CD4-positive, alpha-beta memory T cell (primary cell): ENCODE measurements at regions not wholly inside any gene's neighbourhood (a gene's known extent, or its start where the extent isn't known, plus 50 kb on each side); places are given as distances from the start of the nearest gene placed in this dataset.

Experiments used
- CTCF ChIA-PET: fragments of 350-600 bp; sonication (Branson Sonifier 250); formaldehyde crosslinking; loops from one replicate; lab custom pipeline; 2021; ENCODE audit warnings: inconsistent platforms; ENCODE audit not compliant: partially characterized antibody; lab: Charles Lee
- POLR2A ChIA-PET: fragments of 350-600 bp; sonication (Branson Sonifier 250); formaldehyde crosslinking; loops from one replicate; lab custom pipeline; 2021; ENCODE audit not compliant: partially characterized antibody; lab: Charles Lee
- DNase-seq, 5 donors: peaks; one replicate each; pipeline versions ENCODE4 v3.0.0 to v3.0.0-alpha.2; 2020 to 2022; ENCODE audit warnings: mixed read lengths in 1 of 5
- H3K27ac ChIP-seq: one replicate; pipeline ENCODE4 v1.7.0; 2013; ENCODE audit warnings: low read depth, low read length
- H3K27me3 ChIP-seq: 2 replicates; pipeline ENCODE4 v1.7.0; 2013; ENCODE audit warnings: mild to moderate bottlenecking, low read length, moderate library complexity; ENCODE audit not compliant: insufficient read depth
- H3K36me3 ChIP-seq: 2 replicates; pipeline ENCODE4 v1.7.0; 2013; ENCODE audit warnings: mild to moderate bottlenecking, low read length, moderate library complexity; ENCODE audit not compliant: insufficient read depth
- H3K4me1 ChIP-seq: 2 replicates; pipeline ENCODE4 v1.7.0; 2013; ENCODE audit warnings: mild to moderate bottlenecking, low read length, moderate library complexity; ENCODE audit not compliant: insufficient read depth
- H3K4me3 ChIP-seq, 2 donors: one replicate each; pipeline ENCODE4 v1.7.0; 2013; ENCODE audit warnings: low read length in 2 of 2, mild to moderate bottlenecking in 1 of 2
- H3K9me3 ChIP-seq, 2 donors: one replicate each; pipeline ENCODE4 v1.7.0; 2013; ENCODE audit warnings: low read length in 2 of 2, control low read depth in 1 of 2; ENCODE audit not compliant: control insufficient read depth in 1 of 2
- H3K27ac Mint-ChIP-seq, 7 donors: one replicate each; pipeline ENCODE4 v1.8.0; 2020 to 2021; ENCODE audit warnings: mixed read lengths in 7 of 7, mild to moderate bottlenecking in 6 of 7, inconsistent platforms in 3 of 7, moderate library complexity in 3 of 7
- H3K27me3 Mint-ChIP-seq, 2 donors: one replicate each; pipeline ENCODE4 v1.8.0; 2020 to 2021; ENCODE audit warnings: mixed read lengths in 2 of 2
- H3K36me3 Mint-ChIP-seq, 2 donors: one replicate each; pipeline ENCODE4 v1.8.0; 2020 to 2021; ENCODE audit warnings: mixed read lengths in 2 of 2, inconsistent platforms in 1 of 2, mild to moderate bottlenecking in 1 of 2
- H3K4me1 Mint-ChIP-seq, 4 donors: one replicate each; pipeline ENCODE4 v1.8.0; 2020 to 2021; ENCODE audit warnings: mixed read lengths in 4 of 4, mild to moderate bottlenecking in 1 of 4
- H3K4me3 Mint-ChIP-seq, 8 donors: one replicate each; pipeline ENCODE4 v1.8.0; 2020 to 2021; ENCODE audit warnings: mixed read lengths in 8 of 8, mild to moderate bottlenecking in 7 of 8, moderate library complexity in 6 of 8, inconsistent platforms in 3 of 8
- H3K9me3 Mint-ChIP-seq, 8 donors: one replicate each; pipeline ENCODE4 v1.8.0; 2020 to 2021; ENCODE audit warnings: mixed read lengths in 8 of 8, mild to moderate bottlenecking in 5 of 8, inconsistent platforms in 3 of 8, moderate library complexity in 1 of 8
- intact Hi-C: fragments of 100-400 bp; cut with micrococcal nuclease; formaldehyde crosslinking; loops from one replicate; pipeline ENCODE4 v1.15.1; 2023

DNA sequence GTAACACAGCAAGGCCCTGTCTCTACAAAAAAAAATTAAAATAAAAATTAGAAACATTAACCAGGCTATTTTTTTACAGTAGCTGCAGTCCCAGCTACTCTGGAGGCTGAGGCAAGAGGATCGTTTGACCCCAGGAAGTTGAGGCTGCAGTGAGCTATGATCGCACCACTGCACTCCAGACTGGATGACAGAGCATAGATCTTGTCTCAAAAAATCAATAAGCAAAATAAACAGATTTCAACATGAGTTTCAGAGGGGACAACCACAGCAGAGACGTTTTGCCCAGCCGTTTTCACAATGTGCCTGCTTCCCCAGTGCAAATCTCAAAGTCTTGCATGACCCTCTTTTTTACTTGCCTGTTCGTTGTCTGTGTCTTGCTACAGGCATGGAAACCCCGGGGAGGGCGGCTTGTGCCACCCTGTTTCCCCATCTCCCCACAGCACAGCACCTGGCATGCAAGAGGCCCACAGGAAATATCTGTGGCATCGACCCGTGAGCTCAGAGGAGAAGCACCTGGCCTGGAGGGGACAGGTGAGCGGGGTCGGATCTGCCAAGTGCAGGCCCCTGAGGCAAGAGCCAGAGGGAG, 222.0 kb upstream of the ZNF507 start:
- H3K27me3 ChIP-seq, result no peaks in the 10 kb centered on the region
- H3K4me3 Mint-ChIP-seq, result no peak overlapping the region
- no peaks in the 10 kb centered on the region for H3K36me3 Mint-ChIP-seq
- no peaks in the 10 kb centered on the region for H3K4me1 ChIP-seq
- H3K9me3 Mint-ChIP-seq, result peaks cover 0 to 11% (median 4%) of the 10 kb centered on the region in 8 donors
- peaks cover 1 to 8% of the 10 kb centered on the region in 2 donors for H3K27me3 Mint-ChIP-seq
- no peaks in the 10 kb centered on the region for H3K4me1 Mint-ChIP-seq
- intact Hi-C loops, result no loop called here
- H3K4me3 ChIP-seq, result no peak overlapping the region
- ChIA-PET CTCF (no interaction called here), POLR2A (no interaction called here)
- H3K27ac ChIP-seq, result no peak overlapping the region
- no peaks in the 10 kb centered on the region for H3K9me3 ChIP-seq
- DNase-seq, result no peak
- no peaks in the 10 kb centered on the region for H3K36me3 ChIP-seq
- H3K27ac Mint-ChIP-seq, result no peak overlapping the region

DNA sequence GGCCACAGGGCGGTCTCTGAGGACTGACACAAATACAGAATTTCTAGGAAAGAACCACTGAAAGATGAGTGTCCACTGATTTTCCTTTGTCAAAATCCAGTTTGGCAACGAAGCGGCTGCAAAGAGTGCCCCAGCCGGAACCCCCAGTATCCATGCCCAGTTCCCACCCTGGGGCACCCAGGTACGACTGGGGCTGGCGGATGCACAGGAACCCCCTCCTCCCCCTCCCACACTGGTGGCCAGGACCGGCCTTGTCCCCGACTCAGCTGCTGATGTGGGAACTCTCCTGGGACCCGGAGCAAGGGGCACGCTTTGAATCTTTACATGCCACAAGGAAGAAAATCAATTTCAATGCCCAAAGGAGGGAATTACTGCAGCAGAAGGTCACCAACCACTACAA, 220.8 kb upstream of the ZNF507 start:
- no peak overlapping the region for H3K27ac ChIP-seq
- H3K36me3 ChIP-seq, result no peaks in the 10 kb centered on the region
- no peaks in the 10 kb centered on the region for H3K27me3 ChIP-seq
- H3K4me1 ChIP-seq, result no peaks in the 10 kb centered on the region
- POLR2A ChIA-PET, result no interaction called here
- Mint-ChIP-seq H3K4me1 (no peaks in the 10 kb centered on the region), H3K36me3 (no peaks in the 10 kb centered on the region), H3K27ac (no peak overlapping the region), H3K27me3 (peaks cover 1 to 8% of the 10 kb centered on the region in 2 donors), H3K4me3 (no peak overlapping the region), H3K9me3 (peaks cover 0 to 7% (median 2%) of the 10 kb centered on the region in 8 donors)
- intact Hi-C loops, result no loop called here
- CTCF ChIA-PET, result no interaction called here
- no peak overlapping the region for H3K4me3 ChIP-seq
- DNase-seq, result no peak
- H3K9me3 ChIP-seq, result no peaks in the 10 kb centered on the region

DNA sequence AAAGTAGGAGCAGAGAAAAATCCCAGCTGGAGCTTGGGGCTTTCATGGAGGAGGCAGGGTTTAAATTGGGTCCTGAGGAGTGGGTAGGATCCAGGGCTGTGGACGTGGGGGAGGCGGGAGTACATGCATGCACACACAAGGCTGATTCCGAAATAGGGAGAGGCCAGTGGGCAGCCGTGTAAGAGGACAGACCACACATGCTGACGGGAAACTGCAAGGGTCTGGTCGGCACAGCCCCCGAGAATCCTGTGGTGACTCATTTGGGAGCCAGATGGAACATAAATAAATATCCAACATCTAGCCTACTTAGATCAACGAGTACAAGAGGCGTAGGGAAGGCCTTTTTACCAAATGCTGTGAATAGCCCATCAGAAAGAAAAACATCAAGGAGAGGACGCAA, 216.3 kb upstream of the ZNF507 start:
- Mint-ChIP-seq H3K27ac (no peak overlapping the region), H3K4me3 (no peak overlapping the region), H3K36me3 (no peaks in the 10 kb centered on the region), H3K9me3 (peaks cover 0 to 11% (median 0%) of the 10 kb centered on the region in 8 donors), H3K4me1 (no peaks in the 10 kb centered on the region), H3K27me3 (peaks cover 6 to 10% of the 10 kb centered on the region in 2 donors)
- H3K4me1 ChIP-seq, result no peaks in the 10 kb centered on the region
- H3K9me3 ChIP-seq, result no peaks in the 10 kb centered on the region
- no peak for DNase-seq
- H3K36me3 ChIP-seq, result no peaks in the 10 kb centered on the region
- intact Hi-C loops, result no loop called here
- ChIA-PET POLR2A (no interaction called here), CTCF (no interaction called here)
- no peak overlapping the region for H3K4me3 ChIP-seq
- no peak overlapping the region for H3K27ac ChIP-seq
- no peaks in the 10 kb centered on the region for H3K27me3 ChIP-seq

DNA sequence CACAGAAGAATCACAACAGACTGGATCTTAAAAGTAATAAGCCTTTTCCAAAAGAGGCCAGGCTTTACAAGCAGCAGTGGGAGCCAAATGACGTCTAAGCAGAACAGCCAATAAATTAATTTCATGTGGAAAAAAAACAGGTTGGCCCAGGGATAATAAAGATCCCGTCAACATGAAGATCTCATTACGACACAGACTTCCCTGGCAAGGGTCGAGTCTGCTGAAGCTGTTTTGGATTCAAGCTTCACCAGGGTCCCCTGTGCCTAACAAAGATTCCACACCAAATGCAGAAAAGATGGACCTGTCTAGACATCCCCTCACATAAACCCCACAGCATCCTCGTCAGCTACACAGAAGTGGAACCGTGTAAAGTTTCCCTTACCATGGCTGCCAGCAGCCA, 215.1 kb upstream of the ZNF507 start:
- peaks cover 6 to 10% of the 10 kb centered on the region in 2 donors for H3K27me3 Mint-ChIP-seq
- DNase-seq, result no peak
- Histone ChIP-seq H3K27ac (no peak overlapping the region), H3K4me1 (no peaks in the 10 kb centered on the region), H3K27me3 (no peaks in the 10 kb centered on the region), H3K4me3 (no peak overlapping the region), H3K36me3 (no peaks in the 10 kb centered on the region), H3K9me3 (no peaks in the 10 kb centered on the region)
- no peak overlapping the region for H3K27ac Mint-ChIP-seq
- no peaks in the 10 kb centered on the region for H3K36me3 Mint-ChIP-seq
- intact Hi-C loops, result no loop called here
- no peaks in the 10 kb centered on the region for H3K4me1 Mint-ChIP-seq
- H3K9me3 Mint-ChIP-seq, result peaks cover 0 to 11% (median 0%) of the 10 kb centered on the region in 8 donors
- no peak overlapping the region for H3K4me3 Mint-ChIP-seq
- ChIA-PET POLR2A (no interaction called here), CTCF (no interaction called here)

DNA sequence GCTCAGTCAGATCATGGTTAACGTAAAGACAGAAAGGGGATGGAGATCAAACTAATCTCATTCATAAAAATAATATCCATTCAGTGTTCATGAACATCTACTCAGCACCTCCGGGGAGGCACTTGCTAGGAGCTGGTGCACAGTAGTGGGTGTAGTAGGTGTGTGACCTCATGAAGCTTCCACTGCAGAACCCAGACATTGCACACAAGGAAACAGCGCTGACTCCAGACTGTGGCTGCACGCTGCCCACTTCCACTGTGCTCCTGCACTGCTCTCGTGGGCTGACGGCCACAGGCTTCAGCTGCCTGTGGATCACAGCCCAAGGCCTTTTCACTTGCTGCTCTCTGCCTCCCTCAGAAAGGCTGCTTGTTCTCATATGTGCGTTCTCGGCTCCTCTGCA, 214.4 kb upstream of the ZNF507 start:
- no peak overlapping the region for H3K27ac Mint-ChIP-seq

DNA sequence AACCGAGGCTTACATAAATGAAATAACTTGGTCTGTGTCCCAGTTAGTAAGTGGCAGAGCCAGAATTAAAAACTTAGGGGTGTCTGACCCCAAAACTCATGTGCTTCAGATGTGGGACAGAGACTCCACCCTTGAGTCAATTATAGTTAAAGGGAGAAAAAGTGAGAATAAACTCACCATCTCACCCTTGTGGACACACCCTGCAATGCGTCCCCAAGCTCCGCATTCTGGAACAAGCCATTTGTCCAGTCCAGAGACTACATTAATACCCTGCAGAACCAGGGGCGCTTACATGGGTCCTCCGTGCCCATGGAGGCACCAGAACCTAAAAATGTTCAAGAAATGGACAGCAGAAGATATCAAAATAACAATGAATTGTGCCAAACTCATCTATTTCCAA, 207.0 kb upstream of the ZNF507 start:
- Histone ChIP-seq H3K9me3 (no peaks in the 10 kb centered on the region), H3K4me1 (no peaks in the 10 kb centered on the region), H3K27me3 (no peaks in the 10 kb centered on the region), H3K4me3 (no peak overlapping the region), H3K27ac (no peak overlapping the region), H3K36me3 (no peaks in the 10 kb centered on the region)
- Mint-ChIP-seq H3K4me1 (no peaks in the 10 kb centered on the region), H3K27me3 (peaks cover 3 to 6% of the 10 kb centered on the region in 2 donors), H3K4me3 (no peak overlapping the region), H3K27ac (no peak overlapping the region), H3K9me3 (peaks cover 0 to 2% (median 0%) of the 10 kb centered on the region in 8 donors), H3K36me3 (no peaks in the 10 kb centered on the region)
- intact Hi-C loops, result no loop called here
- DNase-seq, result no peak
- ChIA-PET CTCF (no interaction called here), POLR2A (no interaction called here)

More for the DNA sequence above, 214.4 kb upstream of the ZNF507 start:
- no peak for DNase-seq
- H3K4me3 ChIP-seq, result no peak overlapping the region
- Mint-ChIP-seq H3K4me1 (no peaks in the 10 kb centered on the region), H3K4me3 (no peak overlapping the region), H3K36me3 (no peaks in the 10 kb centered on the region), H3K27me3 (peaks cover 6 to 10% of the 10 kb centered on the region in 2 donors), H3K9me3 (peaks cover 0 to 11% (median 0%) of the 10 kb centered on the region in 8 donors)
- H3K27ac ChIP-seq, result no peak overlapping the region
- H3K9me3 ChIP-seq, result no peaks in the 10 kb centered on the region
- CTCF ChIA-PET, result no interaction called here
- POLR2A ChIA-PET, result no interaction called here
- H3K4me1 ChIP-seq, result no peaks in the 10 kb centered on the region
- intact Hi-C loops, result no loop called here
- no peaks in the 10 kb centered on the region for H3K36me3 ChIP-seq
- no peaks in the 10 kb centered on the region for H3K27me3 ChIP-seq

DNA sequence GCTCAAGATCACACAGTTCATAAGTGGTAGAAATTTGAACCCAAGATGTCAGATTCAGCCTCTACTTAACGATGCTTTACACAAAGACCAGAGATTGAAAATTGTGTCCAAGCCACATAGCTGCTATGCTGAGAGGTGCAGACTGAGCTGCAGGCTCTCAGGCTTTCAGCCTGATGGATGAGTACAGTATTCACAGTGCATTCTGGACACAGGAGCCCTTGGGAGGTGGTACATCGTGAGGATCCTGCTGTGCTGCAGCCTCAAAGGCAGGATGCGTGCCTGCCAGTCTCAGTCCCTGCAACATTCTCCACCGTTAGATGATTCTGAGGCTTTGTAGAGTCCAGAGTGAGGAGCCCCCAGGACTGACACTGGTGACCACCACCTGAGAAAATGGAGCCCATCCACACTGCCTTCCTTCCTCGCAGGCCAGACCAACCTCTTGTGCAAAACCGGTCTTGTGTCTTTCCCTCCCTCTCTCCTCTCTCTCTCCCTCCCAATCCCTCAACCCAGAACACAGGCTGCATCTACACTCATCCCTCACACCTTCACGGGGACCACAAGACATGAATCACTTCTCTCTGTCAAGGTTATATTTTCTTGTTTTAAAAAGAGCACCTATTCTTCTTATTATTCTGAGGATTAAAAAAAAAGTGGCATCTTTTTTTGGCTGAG, 203.4 kb upstream of the ZNF507 start:
- Histone ChIP-seq H3K36me3 (no peaks in the 10 kb centered on the region), H3K4me3 (no peak overlapping the region), H3K27me3 (no peaks in the 10 kb centered on the region), H3K27ac (no peak overlapping the region), H3K9me3 (peaks cover 0 to 7% of the 10 kb centered on the region in 2 donors), H3K4me1 (no peaks in the 10 kb centered on the region)
- DNase-seq, result no peak
- Mint-ChIP-seq H3K9me3 (peaks cover 0 to 19% (median 15%) of the 10 kb centered on the region in 8 donors), H3K4me1 (no peaks in the 10 kb centered on the region), H3K27ac (no peak overlapping the region), H3K36me3 (peaks cover 0 to 3% of the 10 kb centered on the region in 2 donors), H3K4me3 (no peak overlapping the region), H3K27me3 (peaks cover 3 to 6% of the 10 kb centered on the region in 2 donors)
- intact Hi-C loops, result no loop called here
- ChIA-PET CTCF (no interaction called here), POLR2A (no interaction called here)
